ENCODE measurements at regions not wholly inside any gene's neighbourhood (a gene's known extent, or its start where the extent isn't known, plus 50 kb on each side); places are given as distances from the start of the nearest gene placed in this dataset.
"Not testable (repeated sequence)": the region's sequence is repeated elsewhere in the genome, so short reads cannot be mapped to it uniquely, and the experiment has no call there.

DNA sequence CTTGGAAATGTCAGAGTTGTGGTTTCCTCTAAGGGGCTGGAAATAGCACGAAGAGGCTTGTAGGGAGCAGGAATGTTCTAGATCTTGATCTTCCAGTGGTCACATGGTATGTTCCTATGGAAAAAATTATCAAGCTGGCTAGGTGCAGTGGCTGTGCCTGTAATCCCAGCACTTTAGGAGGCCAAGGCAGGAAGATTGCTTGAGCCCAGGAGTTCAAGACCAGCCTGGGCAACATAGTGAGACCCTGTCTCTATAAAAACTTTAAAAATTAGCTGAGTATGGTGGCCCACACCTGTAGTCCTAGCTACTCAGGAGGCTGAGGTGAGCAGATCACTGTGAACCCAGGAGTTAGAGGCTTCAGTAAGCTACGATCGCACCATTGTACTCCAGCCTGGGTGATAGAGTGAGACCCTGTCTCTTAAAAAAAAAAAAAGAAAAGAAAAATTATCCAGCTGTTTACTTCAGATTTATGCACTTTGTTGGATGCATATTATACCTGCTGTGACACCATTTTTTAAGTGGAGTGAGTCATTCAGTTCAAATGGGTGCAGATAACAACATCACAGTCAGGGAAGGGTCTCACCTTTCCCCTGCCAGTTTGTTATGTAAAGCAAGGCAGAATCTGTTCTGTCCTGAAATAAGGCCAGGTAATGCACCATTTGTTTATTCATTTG is 65.7 kb upstream of the LYRM9 start:
- Mint-ChIP-seq H3K9me3 (no peaks in the 10 kb centered on the region), H3K4me3 (no peak overlapping the region), H3K27me3 (peaks cover 3% of the 10 kb centered on the region), H3K27ac (no peak overlapping the region), H3K4me1 (no peaks in the 10 kb centered on the region), H3K36me3 (ENCODE audit: low read depth) (no peaks in the 10 kb centered on the region)
- no peak for DNase-seq
- ChIA-PET CTCF (interaction anchor here (0.6 kb wide), 1 partner anchor 293 kb away, joined by 3 read pairs; no protein-coding TSS in a partner anchor), POLR2A (interaction anchor here (0.7 kb wide), 1 partner anchor 589 kb away, joined by 3 read pairs; no protein-coding TSS in a partner anchor)

DNA sequence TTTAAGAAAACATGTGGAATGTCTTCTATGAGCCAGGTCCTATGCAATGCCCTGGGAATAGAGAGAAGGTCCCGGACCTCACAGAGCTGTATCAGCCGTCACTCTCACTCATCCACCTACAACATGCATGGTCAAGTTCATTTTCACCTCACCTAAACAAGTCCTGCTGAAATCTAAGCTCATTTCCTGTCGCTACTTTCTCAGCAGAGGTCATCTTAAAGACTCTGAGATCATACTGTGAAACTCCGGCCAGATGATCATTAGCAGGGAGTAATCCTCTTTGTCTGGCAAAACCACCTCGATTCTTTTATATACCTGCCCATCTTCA is 66.2 kb upstream of the LYRM9 start:
- ChIA-PET CTCF (interaction anchor here (0.6 kb wide), 1 partner anchor 292 kb away, joined by 3 read pairs; no protein-coding TSS in a partner anchor), POLR2A (no interaction called here)
- Mint-ChIP-seq H3K36me3 (ENCODE audit: low read depth) (no peaks in the 10 kb centered on the region), H3K9me3 (no peaks in the 10 kb centered on the region), H3K4me3 (no peak overlapping the region), H3K27ac (no peak overlapping the region), H3K27me3 (peaks cover 3% of the 10 kb centered on the region), H3K4me1 (no peaks in the 10 kb centered on the region)
- no peak for DNase-seq

DNA sequence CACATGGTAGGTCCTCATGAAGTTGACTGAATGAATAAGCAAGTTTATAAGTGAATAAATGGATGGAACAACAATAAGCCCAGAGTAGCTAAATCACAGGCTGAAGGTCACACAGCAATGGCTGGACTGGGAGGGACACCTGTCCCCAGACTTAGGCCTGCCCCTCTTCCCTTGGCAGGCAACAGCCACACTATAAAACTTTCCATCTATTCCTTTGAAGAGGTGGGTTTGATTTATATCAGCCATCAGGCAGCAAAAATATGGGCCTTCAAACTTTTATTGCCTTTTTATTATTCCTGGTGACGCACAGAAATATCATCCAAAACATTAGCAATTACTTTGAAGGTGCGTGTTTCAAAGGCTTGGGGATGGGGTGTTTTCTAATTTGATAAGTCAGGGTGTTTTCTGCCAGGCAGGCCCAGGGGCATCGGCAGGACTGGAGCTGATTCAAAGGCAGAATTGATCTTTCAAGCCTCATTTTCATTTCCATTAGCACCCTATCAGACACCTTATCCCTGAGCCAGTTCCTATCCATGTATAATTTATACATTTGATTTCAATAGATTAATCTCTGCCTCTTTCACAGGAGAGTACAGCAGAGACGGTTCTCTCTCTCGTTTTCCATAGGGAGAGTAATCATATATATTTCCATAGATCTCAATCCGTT is 67.2 kb upstream of the LYRM9 start:
- Mint-ChIP-seq H3K9me3 (no peaks in the 10 kb centered on the region), H3K27me3 (peaks cover 3% of the 10 kb centered on the region), H3K36me3 (ENCODE audit: low read depth) (no peaks in the 10 kb centered on the region), H3K4me1 (no peaks in the 10 kb centered on the region), H3K4me3 (no peak overlapping the region), H3K27ac (no peak overlapping the region)
- ChIA-PET CTCF (no interaction called here), POLR2A (no interaction called here)
- no peak for DNase-seq

DNA sequence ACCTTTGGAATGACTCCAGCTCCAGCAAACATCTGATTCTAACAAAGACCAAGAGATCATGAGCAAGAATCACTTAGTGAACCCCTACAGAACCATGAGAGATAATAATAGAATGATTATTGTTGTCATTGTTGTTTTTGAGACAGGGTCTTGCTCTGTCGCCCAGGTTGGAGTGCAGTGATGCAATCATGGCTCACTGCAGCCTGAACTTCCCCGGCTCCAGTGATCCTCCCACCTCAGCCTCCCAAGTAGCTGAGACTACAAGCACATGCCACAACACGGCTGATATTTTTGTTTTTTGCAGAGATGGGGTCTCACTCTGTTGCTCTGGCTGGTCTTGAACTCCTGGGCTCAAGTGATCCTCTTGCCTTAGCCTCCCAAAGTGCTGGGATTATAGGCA is 69.4 kb upstream of the LYRM9 start:
- H3K4me1 Mint-ChIP-seq, POLR2A ChIA-PET, H3K4me3 Mint-ChIP-seq: not testable (repeated sequence)

DNA sequence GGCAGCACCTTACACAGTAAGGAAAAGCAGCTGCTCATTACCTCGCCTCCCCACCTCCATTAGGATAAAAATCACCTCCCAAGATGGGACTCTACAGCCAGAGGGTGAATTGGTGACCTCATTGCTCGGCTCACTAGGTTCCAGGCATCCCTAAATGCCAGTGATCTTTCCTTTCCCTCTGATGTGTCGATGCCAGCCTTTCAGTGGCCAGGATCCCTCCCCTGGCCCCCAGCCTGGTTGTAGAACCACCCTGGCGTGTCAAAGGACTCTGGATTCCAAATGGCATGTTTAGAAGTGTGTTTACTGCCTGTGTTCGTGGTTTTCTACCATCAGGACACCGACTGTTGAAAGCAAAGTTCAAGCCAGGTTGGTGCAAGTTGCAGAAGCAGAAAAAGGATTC is 72.1 kb upstream of the LYRM9 start:
- Mint-ChIP-seq H3K4me1 (no peaks in the 10 kb centered on the region), H3K4me3 (no peak overlapping the region), H3K9me3 (no peaks in the 10 kb centered on the region), H3K27ac (no peak overlapping the region), H3K27me3 (peaks cover 2% of the 10 kb centered on the region), H3K36me3 (ENCODE audit: low read depth) (no peaks in the 10 kb centered on the region)
- DNase-seq: no peak
- ChIA-PET POLR2A (no interaction called here), CTCF (no interaction called here)

More for the DNA sequence above, 69.4 kb upstream of the LYRM9 start:
- H3K27me3 Mint-ChIP-seq; H3K27ac Mint-ChIP-seq; CTCF ChIA-PET; DNase-seq; H3K9me3 Mint-ChIP-seq; H3K36me3 Mint-ChIP-seq (ENCODE audit: low read depth): not testable (repeated sequence)

DNA sequence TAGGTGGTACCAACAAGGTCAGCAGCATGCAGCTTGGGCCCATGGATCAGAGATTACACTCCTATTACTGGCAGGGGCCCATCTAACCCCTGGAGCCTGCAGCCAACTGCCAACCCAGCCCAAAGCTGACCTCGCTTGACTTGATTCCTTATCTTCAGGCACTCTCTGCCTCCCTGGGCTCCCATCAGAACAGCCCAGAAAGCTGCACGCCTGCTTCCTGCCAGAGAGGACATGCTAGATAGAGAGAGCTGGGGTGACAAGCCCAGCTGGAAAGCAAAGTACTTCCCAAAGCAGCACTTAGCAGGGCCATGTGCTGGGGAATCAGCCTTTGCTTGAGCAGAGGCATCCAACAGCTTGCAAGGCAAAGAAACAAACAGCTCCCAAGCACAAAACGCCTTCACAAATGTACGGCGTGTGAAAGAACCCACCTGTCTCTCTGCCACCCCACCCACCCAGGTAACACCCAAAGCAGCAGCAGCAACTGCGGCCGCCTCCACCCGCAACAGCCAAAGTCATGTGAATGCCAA is 74.2 kb upstream of the NLK start:
- H3K36me3 Mint-ChIP-seq (ENCODE audit: low read depth): no peaks in the 10 kb centered on the region
- H3K9me3 Mint-ChIP-seq: no peaks in the 10 kb centered on the region
- H3K27me3 Mint-ChIP-seq: peaks cover 2% of the 10 kb centered on the region
- no peaks in the 10 kb centered on the region for H3K4me1 Mint-ChIP-seq
- ChIA-PET CTCF (no interaction called here), POLR2A (no interaction called here)
- DNase-seq: no peak
- no peak overlapping the region for H3K27ac Mint-ChIP-seq
- H3K4me3 Mint-ChIP-seq: no peak overlapping the region

DNA sequence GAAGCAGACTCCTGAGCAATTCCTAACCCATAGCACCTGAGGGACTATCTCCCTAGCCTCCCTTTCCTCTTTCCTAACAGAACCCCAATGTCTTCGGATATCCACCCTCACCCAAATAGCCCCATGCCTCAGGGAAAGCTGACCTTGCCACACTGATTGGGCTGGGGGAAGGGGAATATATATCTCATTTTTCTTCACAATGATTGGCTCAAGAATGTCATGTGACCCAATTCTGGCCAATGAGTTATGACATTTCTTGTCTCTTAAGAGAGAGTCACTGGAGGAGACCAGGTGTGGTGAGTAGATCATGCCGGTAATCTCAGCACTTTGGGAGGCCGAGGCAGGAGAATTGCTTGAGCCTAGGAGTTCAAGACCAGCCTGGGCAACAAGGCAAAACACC is 71.9 kb upstream of the NLK start:
- Mint-ChIP-seq H3K4me1 (no peaks in the 10 kb centered on the region), H3K4me3 (no peak overlapping the region), H3K36me3 (ENCODE audit: low read depth) (no peaks in the 10 kb centered on the region), H3K9me3 (no peaks in the 10 kb centered on the region), H3K27ac (no peak overlapping the region), H3K27me3 (peaks cover 2% of the 10 kb centered on the region)
- ChIA-PET POLR2A (no interaction called here), CTCF (no interaction called here)
- no peak for DNase-seq

DNA sequence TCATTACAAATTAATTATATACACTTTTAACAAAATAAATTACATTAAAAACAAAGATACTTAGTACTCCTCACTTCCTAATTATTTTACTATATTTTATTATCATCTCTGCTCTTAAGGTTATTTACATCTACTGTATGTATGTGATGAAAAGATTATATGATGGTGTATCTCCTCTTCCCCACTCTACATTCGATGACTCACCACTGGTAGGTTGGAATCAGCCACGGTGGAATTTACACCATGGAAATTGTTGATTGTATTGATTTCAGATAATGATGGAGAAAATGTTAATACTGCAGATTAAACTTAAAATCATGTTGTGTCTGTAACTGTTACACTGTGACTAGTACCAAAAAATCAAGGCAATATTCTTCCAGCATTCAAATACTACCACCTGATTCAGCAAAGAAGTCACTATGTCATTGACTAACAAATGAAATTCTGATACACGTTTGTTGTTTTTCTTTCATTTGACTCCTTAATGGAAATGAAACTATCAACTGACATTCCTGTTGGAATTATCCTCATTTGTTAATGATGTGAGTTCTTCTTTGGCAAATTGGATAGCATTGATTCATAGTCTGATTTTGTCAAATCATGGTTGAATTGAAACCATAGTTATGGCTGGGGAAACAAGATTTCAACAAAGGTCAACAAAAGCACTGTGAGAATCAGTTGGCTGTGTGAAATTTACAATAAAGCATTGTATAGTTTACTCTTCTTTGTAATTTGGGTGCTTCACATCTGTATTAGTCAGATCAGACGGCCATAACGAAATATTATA is 69.0 kb upstream of the NLK start:
- no peaks in the 10 kb centered on the region for H3K9me3 Mint-ChIP-seq
- CTCF ChIA-PET: no interaction called here

DNA sequence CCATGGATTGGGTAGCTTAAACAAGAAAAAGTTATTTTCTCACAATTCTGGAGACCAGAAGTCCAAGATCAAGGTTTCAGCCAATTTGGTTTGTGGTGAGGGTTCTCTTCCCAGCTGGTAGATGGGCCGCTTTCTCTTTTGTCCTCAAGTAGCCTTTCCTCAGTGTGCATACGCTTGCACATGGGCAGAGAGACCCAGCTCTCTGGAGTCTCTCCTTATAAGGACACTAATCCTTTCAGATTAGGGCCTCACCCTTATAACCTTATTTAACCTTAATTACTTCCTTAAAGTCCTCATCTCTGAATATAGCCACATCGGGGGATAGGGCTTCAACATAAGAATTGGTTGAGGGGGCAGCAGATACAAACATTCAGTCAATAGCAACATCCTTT is 68.4 kb upstream of the NLK start:
- ChIA-PET CTCF (no interaction called here), POLR2A (no interaction called here)
- Mint-ChIP-seq H3K36me3 (ENCODE audit: low read depth) (no peaks in the 10 kb centered on the region), H3K4me1 (no peaks in the 10 kb centered on the region), H3K4me3 (no peak overlapping the region), H3K27me3 (peaks cover 2% of the 10 kb centered on the region), H3K9me3 (no peaks in the 10 kb centered on the region), H3K27ac (no peak overlapping the region)
- DNase-seq: no peak

More for the DNA sequence above, 69.0 kb upstream of the NLK start:
- Mint-ChIP-seq H3K4me1 (no peaks in the 10 kb centered on the region), H3K27me3 (peaks cover 2% of the 10 kb centered on the region), H3K27ac (no peak overlapping the region), H3K4me3 (no peak overlapping the region), H3K36me3 (ENCODE audit: low read depth) (no peaks in the 10 kb centered on the region)
- DNase-seq: no peak
- POLR2A ChIA-PET: no interaction called here

DNA sequence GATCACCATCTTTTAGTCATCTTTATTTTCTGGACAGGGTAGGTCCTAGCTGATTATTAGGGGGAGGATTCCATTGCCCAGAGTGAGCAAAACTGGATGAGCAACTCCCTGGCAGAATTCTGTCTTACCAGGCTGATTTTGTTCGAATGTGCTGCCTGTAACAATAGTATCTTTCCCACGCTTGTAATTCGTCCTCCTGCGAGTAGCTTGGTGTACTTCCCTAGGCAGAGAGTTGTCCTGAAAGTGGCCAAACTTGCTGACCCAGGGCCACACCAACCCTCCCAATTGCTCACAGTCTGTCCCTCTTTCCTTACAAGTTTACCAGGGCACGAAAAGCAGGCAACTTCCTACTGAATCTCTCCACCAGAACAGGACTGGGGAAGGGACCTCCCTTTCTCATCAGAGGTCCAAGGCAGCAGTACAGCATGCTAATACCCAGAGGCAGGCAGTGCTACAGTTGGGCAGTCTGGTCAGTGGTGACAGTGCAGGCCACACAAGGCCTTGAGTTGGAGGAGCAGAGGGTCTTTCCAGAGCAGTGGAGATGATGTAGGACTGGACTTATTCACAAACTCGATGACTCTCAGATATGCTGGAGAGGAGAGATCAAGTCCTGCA is 67.8 kb upstream of the NLK start:
- CTCF ChIA-PET: interaction anchor here (0.5 kb wide), 1 partner anchor 868 kb away, joined by 5 read pairs; no protein-coding TSS in a partner anchor
- no peak overlapping the region for H3K4me3 Mint-ChIP-seq
- H3K27ac Mint-ChIP-seq: no peak overlapping the region
- no peaks in the 10 kb centered on the region for H3K36me3 Mint-ChIP-seq (ENCODE audit: low read depth)
- DNase-seq: no peak
- no peaks in the 10 kb centered on the region for H3K9me3 Mint-ChIP-seq
- POLR2A ChIA-PET: no interaction called here
- no peaks in the 10 kb centered on the region for H3K4me1 Mint-ChIP-seq
- H3K27me3 Mint-ChIP-seq: peaks cover 2% of the 10 kb centered on the region

DNA sequence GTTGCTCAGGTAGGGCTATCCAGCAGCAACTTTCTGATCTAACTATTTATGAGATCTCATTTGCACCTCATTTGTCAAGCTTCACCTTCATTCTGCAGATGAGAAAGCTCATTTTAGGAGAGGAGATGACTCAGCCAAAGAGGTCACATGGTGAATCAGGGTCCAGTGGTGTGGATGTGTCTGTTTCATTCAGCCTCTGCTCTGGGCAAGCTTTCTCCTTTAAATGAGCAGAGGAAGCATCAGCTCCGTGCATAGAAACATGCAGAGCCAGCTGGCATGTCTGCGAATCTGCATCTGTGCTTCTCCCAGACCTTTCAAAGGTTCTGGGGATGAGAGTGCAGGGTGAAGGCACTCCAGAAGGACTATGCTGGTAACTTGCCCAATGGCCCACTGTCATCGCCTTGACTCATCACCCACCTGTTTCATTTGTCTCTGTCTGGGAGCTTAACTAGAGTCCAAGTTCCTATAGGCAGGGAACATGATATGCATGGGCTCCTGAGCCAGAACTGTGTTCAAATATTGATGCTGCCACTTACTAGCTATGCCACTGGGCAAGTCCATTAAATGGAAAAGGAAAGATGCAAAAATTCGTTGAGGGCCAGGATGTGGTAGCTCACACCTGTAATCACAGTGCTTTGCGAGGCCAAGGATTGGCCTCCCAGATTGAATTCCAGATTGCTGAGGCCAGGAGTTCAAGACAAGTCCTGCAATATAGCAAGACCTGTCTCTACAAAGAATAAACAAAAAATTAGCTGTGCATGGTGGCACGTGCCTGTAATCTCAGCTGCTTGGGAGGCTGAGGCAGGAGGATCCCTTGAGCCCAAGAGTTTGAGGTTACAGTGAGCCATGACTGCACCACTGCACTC is 67.1 kb upstream of the NLK start:
- peaks cover 1% of the 10 kb centered on the region for H3K27me3 Mint-ChIP-seq
- CTCF ChIA-PET: interaction anchor here (0.5 kb wide), 1 partner anchor 868 kb away, joined by 5 read pairs; no protein-coding TSS in a partner anchor
- H3K27ac Mint-ChIP-seq: no peak overlapping the region
- POLR2A ChIA-PET: no interaction called here
- no peak overlapping the region for H3K4me3 Mint-ChIP-seq
- no peak for DNase-seq
- H3K36me3 Mint-ChIP-seq (ENCODE audit: low read depth): no peaks in the 10 kb centered on the region
- H3K9me3 Mint-ChIP-seq: no peaks in the 10 kb centered on the region
- no peaks in the 10 kb centered on the region for H3K4me1 Mint-ChIP-seq

DNA sequence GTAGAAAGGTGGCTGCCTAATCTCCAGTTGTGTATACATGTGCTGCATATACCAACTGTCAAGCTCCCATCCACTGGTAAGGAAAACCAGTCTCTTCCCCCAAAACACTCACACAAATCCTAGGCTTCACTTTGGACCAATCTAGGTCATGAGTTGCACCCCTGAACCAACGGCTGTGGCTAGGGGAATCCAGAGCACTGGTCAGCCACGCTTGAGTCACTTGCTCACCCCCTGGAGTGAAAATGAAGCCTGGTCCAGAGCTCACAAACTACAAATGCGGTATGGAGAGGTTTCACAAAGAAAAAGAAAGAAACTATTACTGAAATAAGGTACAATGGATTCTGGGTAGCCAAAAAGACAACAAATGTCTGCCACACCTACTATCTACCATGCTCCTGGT is 66.1 kb upstream of the NLK start:
- peaks cover 2% of the 10 kb centered on the region for H3K27me3 Mint-ChIP-seq
- no peak overlapping the region for H3K27ac Mint-ChIP-seq
- no peak for DNase-seq
- no peaks in the 10 kb centered on the region for H3K9me3 Mint-ChIP-seq
- H3K36me3 Mint-ChIP-seq (ENCODE audit: low read depth): no peaks in the 10 kb centered on the region
- no peaks in the 10 kb centered on the region for H3K4me1 Mint-ChIP-seq
- ChIA-PET CTCF (no interaction called here), POLR2A (no interaction called here)
- H3K4me3 Mint-ChIP-seq: no peak overlapping the region
